Karpas-422 (cell line): ENCODE measurements at regions not wholly inside any gene's neighbourhood (a gene's known extent, or its start where the extent isn't known, plus 50 kb on each side); places are given as distances from the start of the nearest gene placed in this dataset.

ENCODE experiments used
- DNase-seq: peaks from one replicate; pipeline ENCODE4 v3.0.0-alpha.2; 2015
- H2AFZ ChIP-seq: fragments of 200-600 bp; sonication (generic); 2 replicates; pipeline ENCODE4 v1.6.1; 2014; ENCODE audit warnings: antibody characterized with exemption, low read length, mixed read lengths
- H3K27ac ChIP-seq: fragments of 200-600 bp; sonication (generic); 2 replicates; pipeline ENCODE4 v1.5.1; 2014; ENCODE audit warnings: mild to moderate bottlenecking, low read length, moderate library complexity
- H3K27me3 ChIP-seq: fragments of 200-600 bp; sonication (generic); 2 replicates; pipeline ENCODE4 v1.6.1; 2014; ENCODE audit warnings: low read length, mixed read lengths
- H3K36me3 ChIP-seq: fragments of 200-600 bp; sonication (generic); 2 replicates; pipeline ENCODE4 v1.6.1; 2014; ENCODE audit warnings: low read length, mixed read lengths; ENCODE audit not compliant: insufficient read depth
- H3K4me1 ChIP-seq: fragments of 200-600 bp; sonication (generic); 2 replicates; pipeline ENCODE4 v1.6.1; 2014; ENCODE audit warnings: mild to moderate bottlenecking, low read length, mixed read lengths
- H3K4me2 ChIP-seq: fragments of 200-600 bp; sonication (generic); 2 replicates; pipeline ENCODE4 v1.6.1; 2014; ENCODE audit warnings: low read length, low read depth, mild to moderate bottlenecking; ENCODE audit not compliant: poor library complexity, severe bottlenecking
- H3K4me3 ChIP-seq: fragments of 200-600 bp; sonication (generic); 2 replicates; pipeline ENCODE4 v1.5.1; 2014; ENCODE audit warnings: mild to moderate bottlenecking, antibody characterized with exemption, low read length, mixed read lengths
- H3K79me2 ChIP-seq: fragments of 200-600 bp; sonication (generic); 2 replicates; pipeline ENCODE4 v1.6.1; 2014; ENCODE audit warnings: mild to moderate bottlenecking, low read length, mixed read lengths
- H3K9ac ChIP-seq: fragments of 200-600 bp; sonication (generic); 2 replicates; pipeline ENCODE4 v1.6.0; 2014; ENCODE audit warnings: low read length
- H3K9me2 ChIP-seq: fragments of 200-600 bp; sonication (generic), shearing (Covaris generic); replicated peaks from 2 replicates; pipeline ENCODE4 v1.6.0; 2014; ENCODE audit warnings: mild to moderate bottlenecking, low read length, moderate library complexity; ENCODE audit not compliant: insufficient read depth
- H3K9me3 ChIP-seq: fragments of 300-700, 200-600 bp; sonication (generic); 2 replicates; pipeline ENCODE4 v1.6.1; 2014; ENCODE audit warnings: low read length, mixed read lengths
- H4K20me1 ChIP-seq: fragments of 200-600 bp; sonication (generic); 2 replicates; pipeline ENCODE4 v1.6.1; 2014; ENCODE audit warnings: mild to moderate bottlenecking, antibody characterized with exemption, low read length, low read depth; ENCODE audit not compliant: insufficient read depth

GRCh38 chr13:53135301-53135700 is 106.7 kb downstream of the OLFM4 start:
- no peak for DNase-seq
- Histone ChIP-seq H3K9me3 (no peaks in the 10 kb centered on the region), H3K27ac (no peak overlapping the region), H3K4me3 (no peak overlapping the region), H4K20me1 (no peaks in the 10 kb centered on the region), H3K9me2 (no peaks in the 10 kb centered on the region), H3K36me3 (no peaks in the 10 kb centered on the region), H3K4me2 (no peak overlapping the region), H3K9ac (no peak overlapping the region), H3K79me2 (no peaks in the 10 kb centered on the region), H3K27me3 (peaks cover 3% of the 10 kb centered on the region; the same call in 1 of the 2 replicates), H2AFZ (no peak overlapping the region), H3K4me1 (no peaks in the 10 kb centered on the region)

- Histone ChIP-seq H3K4me2 (no peak overlapping the region), H3K9ac (no peak overlapping the region), H3K27ac (no peak overlapping the region), H2AFZ (no peak overlapping the region), H3K79me2 (no peaks in the 10 kb centered on the region), H3K4me1 (no peaks in the 10 kb centered on the region; the same call in 1 of the 2 replicates), H3K9me2 (no peaks in the 10 kb centered on the region), H3K9me3 (no peaks in the 10 kb centered on the region), H3K36me3 (no peaks in the 10 kb centered on the region), H3K27me3 (peaks cover 3% of the 10 kb centered on the region; the same call in 1 of the 2 replicates), H4K20me1 (no peaks in the 10 kb centered on the region), H3K4me3 (no peak overlapping the region)
- no peak for DNase-seq
Measured at GRCh38 chr13:53136554-53137215, 108.1 kb downstream of the OLFM4 start.

- no peaks in the 10 kb centered on the region for H3K36me3 ChIP-seq
- no peak overlapping the region for H3K27ac ChIP-seq
- H3K9me2 ChIP-seq = no peaks in the 10 kb centered on the region
- DNase-seq = no peak
- H3K9ac ChIP-seq = no peak overlapping the region
- no peaks in the 10 kb centered on the region; the same call in 1 of the 2 replicates for H3K4me1 ChIP-seq
- H3K4me3 ChIP-seq = no peak overlapping the region
- no peaks in the 10 kb centered on the region for H4K20me1 ChIP-seq
- no peaks in the 10 kb centered on the region for H3K9me3 ChIP-seq
- no peaks in the 10 kb centered on the region for H3K79me2 ChIP-seq
- H3K27me3 ChIP-seq = peaks cover 3% of the 10 kb centered on the region; the same call in 1 of the 2 replicates
- H2AFZ ChIP-seq = no peak overlapping the region
- no peak overlapping the region for H3K4me2 ChIP-seq
Measured at GRCh38 chr13:53137779-53138178, 109.2 kb downstream of the OLFM4 start.

GRCh38 chr13:53138376-53139036 is 109.9 kb downstream of the OLFM4 start:
- no peaks in the 10 kb centered on the region for H3K9me2 ChIP-seq
- no peak overlapping the region for H3K4me2 ChIP-seq
- H3K4me3 ChIP-seq = no peak overlapping the region
- no peak overlapping the region for H3K27ac ChIP-seq
- no peaks in the 10 kb centered on the region for H3K36me3 ChIP-seq
- no peak for DNase-seq
- no peaks in the 10 kb centered on the region for H3K9me3 ChIP-seq
- H4K20me1 ChIP-seq = no peaks in the 10 kb centered on the region
- H3K4me1 ChIP-seq = no peaks in the 10 kb centered on the region; the same call in 1 of the 2 replicates
- H3K27me3 ChIP-seq = peaks cover 3% of the 10 kb centered on the region; the same call in 1 of the 2 replicates
- H3K9ac ChIP-seq = no peak overlapping the region
- no peak overlapping the region for H2AFZ ChIP-seq
- H3K79me2 ChIP-seq = no peaks in the 10 kb centered on the region

GRCh38 chr13:53141336-53141735 is 112.7 kb downstream of the OLFM4 start:
- H3K4me1 ChIP-seq = no peaks in the 10 kb centered on the region; the same call in 1 of the 2 replicates
- H3K4me3 ChIP-seq = no peak overlapping the region
- no peaks in the 10 kb centered on the region for H3K9me3 ChIP-seq
- H4K20me1 ChIP-seq = no peaks in the 10 kb centered on the region
- H3K36me3 ChIP-seq = no peaks in the 10 kb centered on the region
- H3K9me2 ChIP-seq = no peaks in the 10 kb centered on the region
- no peak overlapping the region for H3K27ac ChIP-seq
- H2AFZ ChIP-seq = no peak overlapping the region
- H3K79me2 ChIP-seq = no peaks in the 10 kb centered on the region
- no peak overlapping the region for H3K9ac ChIP-seq
- no peak for DNase-seq
- H3K4me2 ChIP-seq = no peak overlapping the region
- H3K27me3 ChIP-seq = peaks cover 3% of the 10 kb centered on the region; the same call in 1 of the 2 replicates

- H3K27me3 ChIP-seq = no peaks in the 10 kb centered on the region
- H3K4me1 ChIP-seq = no peaks in the 10 kb centered on the region; the same call in 1 of the 2 replicates
- H3K9me2 ChIP-seq = no peaks in the 10 kb centered on the region
- H3K79me2 ChIP-seq = no peaks in the 10 kb centered on the region
- no peaks in the 10 kb centered on the region for H3K9me3 ChIP-seq
- no peaks in the 10 kb centered on the region for H3K36me3 ChIP-seq
- H3K9ac ChIP-seq = no peak overlapping the region
- H2AFZ ChIP-seq = no peak overlapping the region
- H3K4me2 ChIP-seq = no peak overlapping the region
- H4K20me1 ChIP-seq = no peaks in the 10 kb centered on the region
- H3K4me3 ChIP-seq = no peak overlapping the region
- DNase-seq = no peak
- H3K27ac ChIP-seq = no peak overlapping the region
Measured at GRCh38 chr13:53142306-53142705, 113.7 kb downstream of the OLFM4 start.

- DNase-seq = no peak
- no peak overlapping the region for H3K4me3 ChIP-seq
- no peak overlapping the region for H3K27ac ChIP-seq
- no peak overlapping the region for H2AFZ ChIP-seq
- H3K36me3 ChIP-seq = no peaks in the 10 kb centered on the region
- no peaks in the 10 kb centered on the region for H4K20me1 ChIP-seq
- no peak overlapping the region for H3K4me2 ChIP-seq
- no peaks in the 10 kb centered on the region for H3K27me3 ChIP-seq
- no peaks in the 10 kb centered on the region for H3K9me2 ChIP-seq
- no peak overlapping the region for H3K9ac ChIP-seq
- H3K4me1 ChIP-seq = no peaks in the 10 kb centered on the region; the same call in 1 of the 2 replicates
- no peaks in the 10 kb centered on the region for H3K9me3 ChIP-seq
- no peaks in the 10 kb centered on the region for H3K79me2 ChIP-seq
Measured at GRCh38 chr13:53143757-53144339, 115.2 kb downstream of the OLFM4 start.

- no peaks in the 10 kb centered on the region; the same call in 1 of the 2 replicates for H3K4me1 ChIP-seq
Measured at GRCh38 chr13:53144826-53145225, 116.2 kb downstream of the OLFM4 start.

More at GRCh38 chr13:53144826-53145225, 116.2 kb downstream of the OLFM4 start:
- no peak overlapping the region for H3K4me3 ChIP-seq
- H3K36me3 ChIP-seq = no peaks in the 10 kb centered on the region
- H3K4me2 ChIP-seq = no peak overlapping the region
- H4K20me1 ChIP-seq = no peaks in the 10 kb centered on the region
- no peaks in the 10 kb centered on the region for H3K9me2 ChIP-seq
- no peak overlapping the region for H3K27ac ChIP-seq
- no peak overlapping the region for H3K9ac ChIP-seq
- H3K9me3 ChIP-seq = no peaks in the 10 kb centered on the region
- H3K27me3 ChIP-seq = no peaks in the 10 kb centered on the region
- no peak overlapping the region for H2AFZ ChIP-seq
- peak; percentile 56 for DNase-seq
- no peaks in the 10 kb centered on the region for H3K79me2 ChIP-seq
